Esophagus muscularis mucosa (tissue), 4 donors: ENCODE measurements at regions not wholly inside any gene's neighbourhood (a gene's known extent, or its start where the extent isn't known, plus 50 kb on each side); places are given as distances from the start of the nearest gene placed in this dataset.

ENCODE experiments used
- DNase-seq: peaks from one replicate; pipeline ENCODE4 v3.0.0-alpha.2; 2017; ENCODE audit errors: extremely low spot score
- H3K27ac ChIP-seq, 4 donors: fragments of 200-600 bp; sonication (generic); replicated peaks in 1 of 4; 1 replicate in 3 of 4; 2 replicates in 1 of 4; pipeline ENCODE4 v1.5.1; 2016 to 2019; ENCODE audit warnings: mild to moderate bottlenecking in 1 of 4
- H3K27me3 ChIP-seq, 4 donors: fragments of 200-600 bp; sonication (generic); one replicate each; pipeline versions ENCODE4 v1.5.1 to v1.6.0; 2016 to 2019
- H3K36me3 ChIP-seq, 4 donors: fragments of 200-600 bp; sonication (generic); one replicate each; pipeline ENCODE4 v1.5.1; 2016 to 2019
- H3K4me1 ChIP-seq, 4 donors: fragments of 200-600 bp; sonication (generic); one replicate each; pipeline ENCODE4 v1.5.1; 2016 to 2019
- H3K4me3 ChIP-seq, 4 donors: fragments of 200-600 bp; sonication (generic); 1 replicate in 2 of 4; 2 replicates in 2 of 4; pipeline ENCODE4 v1.5.1; 2016 to 2019; ENCODE audit warnings: mild to moderate bottlenecking in 4 of 4, moderate library complexity in 1 of 4
- H3K9me3 ChIP-seq, 4 donors: fragments of 200-600 bp; sonication (generic); 1 replicate in 3 of 4; 2 replicates in 1 of 4; pipeline ENCODE4 v1.5.1; 2016 to 2019
- EP300 ChIP-seq: sonication (generic); formaldehyde crosslinking; IDR thresholded peaks from one replicate; pipeline ENCODE4 v1.6.1; 2017; ENCODE audit warnings: antibody characterized with exemption
- POLR2A ChIP-seq: fragments of 450-650 bp; IDR thresholded peaks from one replicate; pipeline ENCODE4 v1.6.1; 2017; ENCODE audit warnings: antibody characterized with exemption, moderate library complexity, mild to moderate bottlenecking, low read depth
- POLR2AphosphoS5 ChIP-seq, 2 donors: sonication (generic); formaldehyde crosslinking; IDR thresholded peaks; one replicate each; pipeline ENCODE4 v1.6.1; 2017; ENCODE audit warnings: antibody characterized with exemption in 2 of 2
- WGBS: methylation state at CpG from one replicate; pipeline ENCODE4 v1.1.5; 2018; 5-methylcytosine and 5-hydroxymethylcytosine counted together
- intact Hi-C: fragments of 100-400 bp; cut with DNase I; formaldehyde crosslinking; loops from one replicate; pipeline ENCODE4 v1.15.1; 2023
- TF ChIP-seq, protein P1 (sequence below), 3 experiments: fragments of 200-600 bp in 2 of 3; fragments of 450-650 bp in 1 of 3; sonication (generic) in 2 of 3; IDR thresholded peaks; one replicate each; pipeline ENCODE4 v1.5.1; 2017 to 2019; ENCODE audit warnings: antibody characterized with exemption in 3 of 3, mild to moderate bottlenecking in 2 of 3, moderate library complexity in 1 of 3

DNA sequence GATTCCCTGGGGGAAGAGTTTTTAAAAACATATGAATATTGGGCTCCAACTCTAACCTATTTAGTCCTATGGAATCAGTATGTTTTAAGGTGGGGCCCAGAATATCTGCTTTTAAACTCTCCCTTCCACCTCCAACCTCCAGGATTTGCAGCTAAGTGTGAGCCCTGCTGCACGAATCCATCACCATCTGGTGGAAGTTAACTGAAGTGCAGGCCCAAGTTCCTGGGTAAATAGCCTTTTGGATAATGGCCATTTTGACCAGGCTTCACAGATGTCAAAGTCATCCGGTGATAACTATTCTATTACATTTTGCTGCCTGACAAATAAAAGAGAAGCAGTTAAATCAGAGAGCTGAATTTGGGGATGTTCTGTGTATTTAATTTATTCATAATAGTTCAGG is 58.1 kb upstream of the RMST start:
- peak; percentile 86 for DNase-seq
- no peaks in the 10 kb centered on the region for H3K27me3 ChIP-seq
- no peak overlapping the region for H3K4me3 ChIP-seq
- H3K27ac ChIP-seq, result no peak overlapping the region
- no peaks in the 10 kb centered on the region for H3K9me3 ChIP-seq
- no peaks in the 10 kb centered on the region for H3K4me1 ChIP-seq
- no peaks in the 10 kb centered on the region for H3K36me3 ChIP-seq
- intact Hi-C loops, result no loop called here
- 9% methylated on average over 2 of the region's 2 CpGs for WGBS
- TF ChIP-seq, protein P1, sequence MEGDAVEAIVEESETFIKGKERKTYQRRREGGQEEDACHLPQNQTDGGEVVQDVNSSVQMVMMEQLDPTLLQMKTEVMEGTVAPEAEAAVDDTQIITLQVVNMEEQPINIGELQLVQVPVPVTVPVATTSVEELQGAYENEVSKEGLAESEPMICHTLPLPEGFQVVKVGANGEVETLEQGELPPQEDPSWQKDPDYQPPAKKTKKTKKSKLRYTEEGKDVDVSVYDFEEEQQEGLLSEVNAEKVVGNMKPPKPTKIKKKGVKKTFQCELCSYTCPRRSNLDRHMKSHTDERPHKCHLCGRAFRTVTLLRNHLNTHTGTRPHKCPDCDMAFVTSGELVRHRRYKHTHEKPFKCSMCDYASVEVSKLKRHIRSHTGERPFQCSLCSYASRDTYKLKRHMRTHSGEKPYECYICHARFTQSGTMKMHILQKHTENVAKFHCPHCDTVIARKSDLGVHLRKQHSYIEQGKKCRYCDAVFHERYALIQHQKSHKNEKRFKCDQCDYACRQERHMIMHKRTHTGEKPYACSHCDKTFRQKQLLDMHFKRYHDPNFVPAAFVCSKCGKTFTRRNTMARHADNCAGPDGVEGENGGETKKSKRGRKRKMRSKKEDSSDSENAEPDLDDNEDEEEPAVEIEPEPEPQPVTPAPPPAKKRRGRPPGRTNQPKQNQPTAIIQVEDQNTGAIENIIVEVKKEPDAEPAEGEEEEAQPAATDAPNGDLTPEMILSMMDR (IDR thresholded peaks at IDR 0.05), result peak; percentile 50 to 81 (median 55)
- TF ChIP-seq POLR2AphosphoS5 (IDR thresholded peaks at IDR 0.05), result no peak

DNA sequence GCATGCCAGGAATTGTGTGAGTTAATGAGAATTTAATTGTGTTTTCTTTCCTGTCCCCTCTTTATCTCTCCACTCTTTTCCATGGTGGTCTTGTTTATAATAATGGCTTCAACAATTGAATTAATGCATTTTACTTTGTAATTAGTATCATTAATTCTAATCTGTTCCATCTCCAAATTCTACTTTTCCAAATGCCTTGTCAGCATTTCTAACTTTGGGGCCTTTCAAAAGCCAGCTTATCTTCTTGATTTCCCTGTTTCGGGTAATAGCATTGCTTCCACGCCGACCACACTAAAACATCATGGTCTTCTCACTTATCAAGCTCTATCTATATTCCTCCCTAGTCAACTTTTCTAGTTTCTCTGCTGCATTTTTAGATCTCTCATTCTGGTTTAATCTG is 54.2 kb upstream of the RMST start:
- no peaks in the 10 kb centered on the region for H3K36me3 ChIP-seq
- H3K27ac ChIP-seq, result no peak overlapping the region
- no peak for DNase-seq
- 90% methylated on average over 3 of the region's 3 CpGs for WGBS
- intact Hi-C loops, result no loop called here
- no peaks in the 10 kb centered on the region for H3K4me1 ChIP-seq
- H3K9me3 ChIP-seq, result no peaks in the 10 kb centered on the region
- H3K27me3 ChIP-seq, result no peaks in the 10 kb centered on the region
- no peak overlapping the region for H3K4me3 ChIP-seq
- TF ChIP-seq POLR2AphosphoS5 (IDR thresholded peaks at IDR 0.05), result no peak
- no peak for TF ChIP-seq POLR2A
- TF ChIP-seq EP300, result no peak
- TF ChIP-seq, protein P1 (IDR thresholded peaks at IDR 0.05), result no peak

DNA sequence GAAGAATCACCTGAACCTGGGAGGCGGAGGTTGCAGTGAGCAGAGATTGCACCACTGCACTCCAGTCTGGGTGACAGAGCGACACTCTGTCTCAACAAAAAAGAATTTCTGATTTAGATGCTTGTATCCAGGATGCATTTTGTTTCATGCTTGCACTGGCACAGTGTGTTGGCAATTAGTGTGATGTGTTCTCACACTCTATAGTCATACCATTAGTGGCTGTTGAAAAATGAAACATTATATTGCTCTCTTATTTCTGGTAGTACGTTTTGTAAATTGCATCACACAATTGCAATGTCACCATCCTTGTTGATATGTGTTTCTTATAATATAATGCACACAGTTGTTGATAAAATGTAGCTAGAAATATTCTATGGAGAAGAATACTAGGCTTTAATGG is 51.3 kb upstream of the RMST start:
- no peaks in the 10 kb centered on the region for H3K27me3 ChIP-seq
- no peak for TF ChIP-seq POLR2AphosphoS5 (IDR thresholded peaks at IDR 0.05)
- no peak for TF ChIP-seq POLR2A
- TF ChIP-seq, protein P1 (IDR thresholded peaks at IDR 0.05), result no peak
- TF ChIP-seq EP300, result no peak
- WGBS, result 90% methylated on average over 3 of the region's 3 CpGs
- no peak overlapping the region for H3K27ac ChIP-seq
- no peaks in the 10 kb centered on the region for H3K36me3 ChIP-seq
- intact Hi-C loops, result no loop called here
- no peaks in the 10 kb centered on the region for H3K4me1 ChIP-seq
- H3K9me3 ChIP-seq, result no peaks in the 10 kb centered on the region
- no peak for DNase-seq
- no peak overlapping the region for H3K4me3 ChIP-seq
